Fibroblast of lung (primary cell): ENCODE measurements at regions not wholly inside any gene's neighbourhood (a gene's known extent, or its start where the extent isn't known, plus 50 kb on each side); places are given as distances from the start of the nearest gene placed in this dataset.

Source experiments
- CTCF ChIP-seq, 2 donors: IDR thresholded peaks in 1 of 2; conservative IDR thresholded peaks in 1 of 2; 1 replicate in 1 of 2; 2 replicates in 1 of 2; pipeline ENCODE4 v1.5.1; 2011 to 2012; ENCODE audit warnings: low read length in 2 of 2, control low read depth in 1 of 2, inconsistent platforms in 1 of 2, low read depth in 1 of 2, mild to moderate bottlenecking in 1 of 2
- EZH2 ChIP-seq: IDR thresholded peaks from 2 replicates; pipeline ENCODE4 v1.5.1; 2012; ENCODE audit warnings: low read length, control low read depth, mild to moderate bottlenecking; ENCODE audit errors: missing control alignments

GRCh38 chr11:36783808-36784207 lies 185.8 kb upstream of the RAG2 start:
- no peak for TF ChIP-seq CTCF (conservative IDR thresholded peaks at IDR 0.05 in 1 of 2, IDR thresholded peaks at IDR 0.05 in 1 of 2; ENCODE audit: low read depth in 1 of 2, low read length in 2 of 2)
- TF ChIP-seq EZH2: no peak
